ENCODE measurements at regions not wholly inside any gene's neighbourhood (a gene's known extent, or its start where the extent isn't known, plus 50 kb on each side); places are given as distances from the start of the nearest gene placed in this dataset.

DNA sequence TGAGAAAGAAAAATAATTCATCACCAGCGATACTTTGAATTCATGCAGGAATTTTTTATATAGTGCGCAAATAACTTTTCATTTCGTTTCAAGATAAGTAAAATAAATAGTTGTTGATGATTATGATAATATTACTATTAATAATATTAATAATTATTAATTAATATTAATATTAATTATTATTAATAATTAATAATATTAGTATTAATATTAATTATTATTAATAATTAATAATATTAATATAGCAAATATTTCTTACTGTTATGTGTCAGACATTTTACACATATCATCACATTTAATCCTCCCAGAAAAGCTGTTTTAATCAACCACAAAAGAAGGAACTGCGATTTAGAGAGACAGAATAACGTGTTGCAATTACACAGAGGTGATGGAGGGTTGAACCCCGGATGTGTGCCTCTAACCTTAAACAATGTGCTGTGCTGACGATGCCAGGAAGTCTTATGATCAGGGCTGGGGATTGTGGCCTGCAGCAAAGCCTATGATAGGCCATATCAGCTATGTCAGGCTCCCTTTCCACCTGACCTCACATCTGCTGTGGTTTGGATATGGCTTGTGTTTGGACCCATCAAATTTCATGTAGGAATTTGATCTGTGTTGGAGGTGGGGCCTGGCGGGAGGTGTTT, 263.5 kb upstream of the NR2F2 start:
- TF ChIP-seq CTCF (IDR thresholded peaks at IDR 0.05) = no peak
- no peak for TF ChIP-seq POLR2A (IDR thresholded peaks at IDR 0.05)

Measured in uterus (tissue), 2 donors.